Stimulated activated CD4-positive, alpha-beta T cell treated with anti-CD3 and anti-CD28 coated beads, TNF-alpha, amount 100 ng/mL, for 1 hour (primary cell): ENCODE measurements at regions not wholly inside any gene's neighbourhood (a gene's known extent, or its start where the extent isn't known, plus 50 kb on each side); places are given as distances from the start of the nearest gene placed in this dataset.

Experiments used
- DNase-seq, 3 donors: peaks; one replicate each; pipeline ENCODE4 v3.0.0-alpha.2; 2020; ENCODE audit warnings: low read depth in 3 of 3, low spot score in 1 of 3

DNA sequence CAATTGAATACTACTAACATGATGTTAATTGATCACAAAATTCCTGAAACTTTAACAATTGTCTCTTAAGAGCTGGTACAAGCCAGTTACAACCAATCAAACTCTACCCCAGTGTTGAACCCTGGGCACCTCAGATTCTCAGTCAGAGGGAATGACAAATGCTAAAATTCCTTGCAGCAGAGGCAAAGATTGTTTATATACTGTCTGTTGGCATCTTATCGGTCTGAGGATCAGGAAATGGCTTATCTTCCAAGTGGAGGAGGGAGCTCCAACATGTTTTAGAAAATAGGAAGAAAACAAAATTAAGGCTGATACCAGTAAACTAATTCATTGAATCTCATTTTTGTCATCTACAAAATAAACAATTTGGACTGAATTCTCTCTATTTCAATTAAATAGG, 527.8 kb upstream of the ZNF608 start:
- DNase-seq: no peak

GRCh38 chr5:125274938-125275724, 528.7 kb upstream of the ZNF608 start:
- DNase-seq: no peak

GRCh38 chr5:125275725-125276090, 529.3 kb upstream of the ZNF608 start:
- DNase-seq: no peak

DNA sequence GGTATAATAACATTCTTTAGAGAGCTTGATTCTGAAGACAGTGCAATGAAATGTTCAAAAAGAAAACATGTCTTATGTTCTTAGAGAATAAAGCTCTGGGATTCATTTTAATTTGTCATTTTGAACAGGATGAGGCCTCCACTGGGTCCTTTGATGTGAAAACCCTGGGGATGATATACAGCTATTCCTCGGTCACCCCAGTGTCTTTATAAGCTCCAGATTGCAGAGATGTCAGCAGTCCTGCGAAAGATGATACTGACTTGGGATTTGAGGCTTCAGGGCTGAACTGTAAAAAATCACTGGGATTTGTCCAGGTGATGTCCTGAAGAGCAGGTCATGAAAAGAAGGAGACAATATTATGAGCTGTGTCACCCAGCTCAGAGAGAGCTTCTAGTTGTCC, 529.7 kb upstream of the ZNF608 start:
- DNase-seq: no peak

DNA sequence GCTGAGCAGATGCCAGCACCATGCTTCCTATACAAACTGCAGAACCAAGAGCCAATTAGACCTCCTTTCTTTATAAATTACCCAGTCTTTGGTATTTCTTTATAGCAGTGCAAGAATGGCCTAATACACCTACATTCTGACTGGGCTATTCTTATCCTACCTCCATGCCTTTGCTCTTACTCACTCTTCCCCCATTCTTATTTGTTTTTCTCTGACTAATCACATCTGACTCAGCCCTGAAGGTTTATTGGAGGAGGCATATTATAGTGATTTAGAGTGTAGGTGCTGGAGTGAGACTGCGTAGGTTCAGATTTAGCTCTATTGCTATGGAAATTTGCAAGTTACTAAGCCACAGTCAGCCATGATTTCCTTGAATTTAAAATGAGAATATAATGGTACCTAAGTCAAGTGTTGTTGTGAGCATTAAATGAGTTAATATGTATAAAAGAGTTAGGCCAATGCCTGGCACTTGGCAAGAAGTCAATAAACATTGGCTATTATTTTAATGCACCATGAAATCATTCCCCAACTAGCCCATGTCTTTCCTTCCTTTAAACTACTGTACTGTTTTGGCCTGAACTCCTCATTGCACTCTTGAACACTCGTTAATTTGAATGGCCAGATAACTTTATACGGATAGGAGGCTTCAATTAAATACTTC, 531.2 kb upstream of the ZNF608 start:
- DNase-seq: no peak

- DNase-seq: no peak
Measured at GRCh38 chr5:125278711-125279110, 532.3 kb upstream of the ZNF608 start.

DNA sequence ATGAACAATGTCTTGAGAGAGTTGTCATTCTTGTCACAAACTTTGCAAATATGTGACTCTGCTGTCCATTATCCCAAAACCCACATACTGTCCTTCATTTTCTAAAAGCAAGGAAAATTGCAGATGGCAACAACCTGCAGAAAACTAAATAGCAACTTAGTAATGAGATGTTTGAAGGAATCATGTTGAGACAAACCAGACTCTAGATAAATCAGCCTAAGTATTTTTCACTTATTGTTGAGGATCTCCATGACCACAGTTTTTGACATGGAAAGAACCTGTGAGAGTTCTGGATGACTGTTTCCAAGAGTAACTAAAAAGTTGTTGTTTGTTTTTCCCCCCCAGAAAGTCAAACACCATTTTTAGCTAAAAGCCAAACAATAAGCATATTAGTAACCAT, 535.2 kb upstream of the ZNF608 start:
- DNase-seq: no peak

DNA sequence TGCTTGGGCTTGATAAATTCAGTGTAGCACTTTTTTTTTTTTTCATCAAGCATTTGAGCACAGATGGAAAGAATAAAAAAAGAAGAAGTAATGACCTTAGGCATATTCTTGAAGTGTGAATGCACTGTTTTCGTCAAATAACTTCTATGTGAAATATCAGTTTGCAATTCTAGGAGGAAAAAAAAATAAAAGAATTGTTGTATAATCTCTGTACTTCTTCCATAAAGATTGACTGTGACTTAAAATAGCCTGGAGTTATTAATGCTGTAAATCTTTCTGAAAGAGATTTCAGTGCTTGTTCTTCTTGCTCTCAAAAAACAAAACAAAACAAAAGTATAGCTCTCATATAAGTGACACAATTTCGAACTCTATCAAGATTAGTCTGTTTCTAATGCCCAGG, 536.9 kb upstream of the ZNF608 start:
- no peak for DNase-seq

DNA sequence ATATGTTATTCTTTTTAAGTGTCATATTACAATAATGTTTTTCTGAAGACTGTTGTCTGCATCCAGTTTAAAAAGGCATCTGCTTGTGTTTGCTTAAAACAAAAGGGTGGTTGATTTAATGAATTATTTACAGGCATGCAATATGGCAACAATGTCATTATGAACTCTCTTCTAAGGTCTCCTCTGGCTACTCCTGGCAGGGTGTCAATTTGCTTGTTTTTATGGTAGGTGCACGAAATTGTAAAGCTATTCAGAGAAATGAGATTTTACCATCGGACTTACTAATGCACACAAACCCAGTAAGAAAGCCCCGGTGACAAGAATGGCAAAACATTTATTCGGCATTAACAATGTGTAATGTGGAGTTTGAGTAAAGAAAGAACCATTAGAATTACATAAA, 539.8 kb upstream of the ZNF608 start:
- no peak for DNase-seq

GRCh38 chr5:125289606-125290005, 543.2 kb upstream of the ZNF608 start:
- DNase-seq: no peak

- no peak for DNase-seq
Measured at GRCh38 chr5:125290935-125291334, 544.5 kb upstream of the ZNF608 start.

DNA sequence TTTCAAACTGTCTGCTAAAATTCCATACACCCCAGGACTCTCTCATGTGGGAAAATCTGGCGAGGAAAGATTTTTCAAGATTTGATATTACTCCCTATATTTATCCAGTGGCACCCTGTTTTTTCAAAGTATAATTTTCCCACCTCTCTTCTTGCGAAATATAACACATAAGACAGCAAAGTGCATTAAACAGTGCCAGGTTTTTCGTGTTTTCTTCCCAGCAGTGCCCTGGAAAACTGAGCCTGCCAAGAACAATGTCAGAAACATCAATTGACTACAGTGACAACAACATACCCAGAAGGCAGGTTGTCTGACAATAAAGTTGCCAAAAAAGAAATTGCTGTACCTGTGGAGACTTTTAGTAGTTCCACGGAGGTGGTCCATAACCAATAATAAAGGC, 545.0 kb upstream of the ZNF608 start:
- DNase-seq: no peak

- DNase-seq: no peak
Measured at GRCh38 chr5:125293223-125293622, 546.8 kb upstream of the ZNF608 start.

GRCh38 chr5:125293726-125294125, 547.3 kb upstream of the ZNF608 start:
- DNase-seq: no peak

DNA sequence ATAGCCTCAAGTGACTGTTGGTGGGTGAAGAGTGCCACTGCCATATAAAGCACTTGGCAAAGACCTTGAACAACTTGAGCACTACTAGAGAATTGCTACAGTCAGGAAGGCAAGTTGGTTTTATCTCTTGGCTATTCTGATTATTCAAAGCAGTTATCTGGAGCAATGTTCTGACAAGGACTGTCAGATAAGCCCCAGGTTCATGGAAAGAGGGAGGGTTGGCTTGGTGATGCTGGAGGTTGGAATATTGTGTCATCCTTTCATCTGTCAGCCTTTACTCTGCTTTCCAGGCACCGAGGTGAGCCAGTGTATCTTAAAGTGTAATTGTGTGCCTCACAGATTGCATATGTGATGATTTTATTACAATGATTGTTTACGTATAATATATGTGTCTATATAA, 548.4 kb upstream of the ZNF608 start:
- DNase-seq: no peak

DNA sequence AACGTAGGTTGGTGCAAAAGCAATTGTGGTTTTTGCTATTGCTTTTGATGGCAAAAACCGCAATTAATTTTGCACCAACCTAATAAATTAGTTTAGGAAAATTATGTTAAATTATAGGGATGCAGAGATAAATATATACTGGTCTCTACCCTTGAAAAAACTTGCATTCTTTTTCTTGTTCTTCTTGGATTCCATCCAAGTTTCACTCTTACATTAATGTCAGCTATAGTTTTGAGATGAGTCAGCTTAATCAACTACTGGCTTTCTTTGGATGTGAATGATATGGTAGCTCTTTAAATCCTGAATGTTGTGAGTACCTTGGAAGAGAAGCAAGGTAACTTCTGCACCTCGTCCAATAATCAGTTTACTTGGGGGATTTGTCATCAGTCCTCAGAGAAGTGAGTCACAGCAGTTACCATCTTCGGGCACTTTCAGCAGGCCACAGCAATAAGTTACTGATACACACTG, 549.0 kb upstream of the ZNF608 start:
- DNase-seq: no peak

- no peak for DNase-seq
Measured at GRCh38 chr5:125298258-125298657, 551.8 kb upstream of the ZNF608 start.

DNA sequence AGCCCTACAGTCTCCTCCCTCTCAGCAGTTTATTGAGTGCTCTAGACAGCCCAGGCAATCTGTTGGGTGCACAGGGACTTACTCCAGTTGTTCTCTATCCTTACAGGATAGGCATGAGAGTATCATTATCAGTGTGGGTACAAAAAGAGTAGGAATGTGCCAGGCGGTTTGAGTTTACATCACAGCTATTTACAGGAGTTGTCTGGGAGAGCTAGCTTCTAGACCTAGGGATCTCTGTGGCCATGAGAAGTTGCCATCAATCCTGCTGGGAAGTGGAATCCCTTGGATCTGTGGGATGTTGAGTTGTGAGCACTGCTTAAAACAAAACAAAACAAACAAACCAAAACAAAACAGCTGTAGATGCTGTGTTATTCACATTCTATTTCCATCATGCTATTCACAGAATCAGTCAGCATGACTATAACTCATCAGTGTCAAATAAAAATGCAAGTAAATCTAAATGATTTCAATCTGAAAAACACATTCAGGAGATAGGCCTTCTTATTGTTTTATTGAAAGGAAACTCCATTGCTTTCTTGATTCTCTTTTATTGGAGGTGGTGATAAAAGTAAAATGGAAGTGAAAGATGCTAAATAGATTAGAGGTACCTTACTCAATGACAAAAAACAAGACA, 552.4 kb upstream of the ZNF608 start:
- no peak for DNase-seq

DNA sequence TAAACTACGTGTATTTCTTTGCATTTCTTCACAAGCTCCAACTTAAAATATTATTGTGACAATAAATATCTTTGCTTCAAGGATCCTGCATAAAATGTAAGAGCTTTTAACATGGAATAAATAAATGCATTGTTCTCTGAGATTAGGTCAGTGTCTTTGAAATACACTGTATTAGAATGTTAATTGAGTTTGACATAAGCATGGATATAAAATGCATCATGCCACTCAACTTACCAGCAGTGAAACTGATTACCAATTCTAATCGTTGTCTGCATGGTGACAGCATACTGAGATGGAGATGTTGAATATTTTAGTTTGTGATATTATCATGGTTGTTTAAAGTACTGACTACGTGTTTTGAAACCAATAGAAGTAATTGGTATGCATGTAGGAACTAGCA, 555.3 kb upstream of the ZNF608 start:
- no peak for DNase-seq

GRCh38 chr5:125302577-125302976, 556.1 kb upstream of the ZNF608 start:
- DNase-seq: no peak

GRCh38 chr5:125306741-125307140, 560.3 kb upstream of the ZNF608 start:
- no peak for DNase-seq

DNA sequence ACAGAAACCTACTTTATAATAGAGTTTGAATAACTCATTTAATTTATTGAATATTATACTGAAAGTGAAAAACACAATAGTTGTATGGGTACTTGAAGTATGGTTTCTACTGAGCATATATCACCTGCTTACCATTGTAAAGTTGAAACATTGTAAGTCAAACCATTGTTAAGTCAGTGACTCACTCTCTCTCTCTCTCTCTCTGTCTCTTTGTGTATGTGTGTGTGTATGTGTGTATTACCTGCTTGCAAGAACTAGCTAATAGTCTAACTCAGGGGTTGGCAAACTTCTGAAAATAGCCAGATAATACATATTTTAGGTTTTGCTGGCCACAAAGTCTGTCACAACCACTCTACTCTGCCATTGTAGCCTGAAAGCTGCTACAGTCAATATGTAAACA, 564.3 kb upstream of the ZNF608 start:
- no peak for DNase-seq
